SW 1271 (cell line): ENCODE measurements at regions not wholly inside any gene's neighbourhood (a gene's known extent, or its start where the extent isn't known, plus 50 kb on each side); places are given as distances from the start of the nearest gene placed in this dataset.

ENCODE experiments used
- DNase-seq, 2 experiments: peaks; one replicate each; lab custom pipeline; 2025; lab: John Stamatoyannopoulos, UW

- DNase-seq: no peak
Measured at GRCh38 chr9:108645520-108645919, 210.3 kb downstream of the ACTL7B start.

GRCh38 chr9:108643731-108644510 is 211.9 kb downstream of the ACTL7B start:
- DNase-seq: no peak

- DNase-seq: no peak
Measured at GRCh38 chr9:108642871-108643270, 212.9 kb downstream of the ACTL7B start.

GRCh38 chr9:108640230-108640629 is 215.6 kb downstream of the ACTL7B start:
- no peak for DNase-seq

GRCh38 chr9:108639696-108640095 is 216.1 kb downstream of the ACTL7B start:
- no peak for DNase-seq

- DNase-seq: no peak
Measured at GRCh38 chr9:108639091-108639490, 216.7 kb downstream of the ACTL7B start.

- no peak for DNase-seq
Measured at GRCh38 chr9:108637340-108637739, 218.4 kb downstream of the ACTL7B start.

- DNase-seq: peak in 1 of 2 experiments; percentile 13
Measured at GRCh38 chr9:108636013-108636412, 219.8 kb downstream of the ACTL7B start.

GRCh38 chr9:108634672-108635462 is 220.9 kb downstream of the ACTL7B start:
- no peak for DNase-seq

GRCh38 chr9:108634204-108634603 is 221.6 kb downstream of the ACTL7B start:
- no peak for DNase-seq

- DNase-seq: no peak
Measured at GRCh38 chr9:108631496-108632285, 224.1 kb downstream of the ACTL7B start.

GRCh38 chr9:108628316-108628715 is 227.5 kb downstream of the ACTL7B start:
- DNase-seq: no peak

- no peak for DNase-seq
Measured at GRCh38 chr9:108626743-108627142, 229.0 kb downstream of the ACTL7B start.

- DNase-seq: no peak
Measured at GRCh38 chr9:108621991-108622855, 233.6 kb downstream of the ACTL7B start.

- DNase-seq: no peak
Measured at GRCh38 chr9:108620767-108621166, 235.0 kb downstream of the ACTL7B start.

- no peak for DNase-seq
Measured at GRCh38 chr9:108618906-108619550, 236.8 kb downstream of the ACTL7B start.

- no peak for DNase-seq
Measured at GRCh38 chr9:108617676-108618075, 238.1 kb downstream of the ACTL7B start.

- no peak for DNase-seq
Measured at GRCh38 chr9:108615152-108615551, 240.6 kb downstream of the ACTL7B start.

GRCh38 chr9:108612513-108612912 is 243.3 kb downstream of the ACTL7B start:
- no peak for DNase-seq

GRCh38 chr9:108609897-108610253 is 245.9 kb downstream of the ACTL7B start:
- DNase-seq: no peak
